Femur (tissue), 1 donor: ENCODE measurements at regions not wholly inside any gene's neighbourhood (a gene's known extent, or its start where the extent isn't known, plus 50 kb on each side); places are given as distances from the start of the nearest gene placed in this dataset.
A peak's percentile ranks its signal among the peaks of the same experiment; 100 is the strongest.

ENCODE experiments used
- DNase-seq: peaks from one replicate; pipeline ENCODE4 v3.0.0-alpha.2; 2017

DNA sequence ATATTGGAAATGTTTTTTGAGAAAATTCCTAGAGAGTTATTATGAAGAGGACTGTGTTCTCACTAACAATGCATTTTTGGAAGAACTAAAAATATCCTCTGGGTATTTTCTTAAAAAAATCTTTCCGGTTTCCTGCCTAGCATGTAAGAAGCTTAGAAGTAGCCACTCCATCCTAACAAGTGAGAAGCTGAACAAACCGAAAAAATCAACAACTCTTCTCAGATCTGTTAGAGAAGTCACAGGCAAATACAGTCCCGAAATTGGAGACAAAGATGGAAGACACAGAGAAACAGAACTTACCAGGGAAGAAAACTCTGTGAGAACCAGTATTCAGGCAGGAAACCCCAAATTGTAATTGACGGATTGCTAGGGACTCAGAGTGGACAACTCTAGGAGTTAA is 173.0 kb downstream of the KLF12 start:
- no peak for DNase-seq

- no peak for DNase-seq
Observed at GRCh38 chr13:73960474-73960873, 173.7 kb downstream of the KLF12 start.

- DNase-seq = no peak
Observed at GRCh38 chr13:73958657-73959397, 175.4 kb downstream of the KLF12 start.

DNA sequence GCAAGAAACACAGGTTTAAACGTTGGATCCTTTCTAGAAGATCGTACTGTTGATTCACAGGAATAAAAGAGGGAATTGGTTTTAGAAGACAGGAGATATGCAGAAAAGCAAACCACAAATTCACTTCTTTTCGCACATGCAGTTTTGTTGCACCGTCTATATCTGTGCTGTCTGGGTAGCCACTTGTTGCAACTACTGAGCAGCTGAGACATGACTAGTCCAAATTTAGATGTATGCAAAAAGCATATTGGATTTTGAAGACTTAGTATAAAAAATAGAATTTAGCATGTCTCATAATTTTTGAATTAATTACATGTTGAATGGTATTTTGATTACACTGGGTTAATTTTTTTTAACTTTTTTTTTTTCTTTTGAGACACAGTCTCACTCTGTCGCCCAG is 176.3 kb downstream of the KLF12 start:
- DNase-seq = no peak

DNA sequence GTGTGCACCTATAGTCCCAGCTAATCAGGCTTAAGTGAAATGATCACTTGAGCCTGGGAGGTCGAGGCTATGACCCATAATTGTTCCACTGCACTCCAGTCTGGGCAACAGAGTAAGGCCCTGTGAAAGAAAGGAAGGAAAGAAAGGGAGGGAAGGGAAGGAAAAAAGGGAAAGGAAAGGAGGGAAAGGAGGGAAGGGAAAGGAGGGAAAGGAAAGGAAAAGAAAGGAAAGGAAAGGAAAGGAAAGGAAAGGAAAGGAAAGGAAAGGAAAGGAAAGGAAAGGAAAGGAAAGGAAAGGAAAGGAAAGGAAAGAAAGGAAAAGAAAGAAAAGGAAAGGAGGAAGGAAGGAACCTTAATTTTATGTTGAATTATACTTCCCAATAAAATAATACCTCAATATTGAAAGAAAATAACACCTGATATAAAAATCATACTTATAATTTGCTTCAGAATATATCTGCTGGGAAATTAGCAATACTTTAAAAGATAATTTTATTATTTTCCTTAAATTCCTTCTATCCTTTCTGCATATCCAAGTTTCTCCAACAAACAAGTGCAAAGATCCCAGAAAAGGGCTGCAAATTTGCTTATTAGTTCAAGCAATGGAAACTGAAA is 177.3 kb downstream of the KLF12 start:
- DNase-seq = no peak

GRCh38 chr13:73955977-73956500 is 178.2 kb downstream of the KLF12 start:
- no peak for DNase-seq

GRCh38 chr13:73954808-73955207 is 179.4 kb downstream of the KLF12 start:
- no peak for DNase-seq

GRCh38 chr13:73952648-73953047 is 181.6 kb downstream of the KLF12 start:
- DNase-seq = no peak

GRCh38 chr13:73948848-73949529 is 185.2 kb downstream of the KLF12 start:
- no peak for DNase-seq

- DNase-seq = peak; percentile 61
Observed at GRCh38 chr13:73945871-73946270, 188.3 kb downstream of the KLF12 start.

DNA sequence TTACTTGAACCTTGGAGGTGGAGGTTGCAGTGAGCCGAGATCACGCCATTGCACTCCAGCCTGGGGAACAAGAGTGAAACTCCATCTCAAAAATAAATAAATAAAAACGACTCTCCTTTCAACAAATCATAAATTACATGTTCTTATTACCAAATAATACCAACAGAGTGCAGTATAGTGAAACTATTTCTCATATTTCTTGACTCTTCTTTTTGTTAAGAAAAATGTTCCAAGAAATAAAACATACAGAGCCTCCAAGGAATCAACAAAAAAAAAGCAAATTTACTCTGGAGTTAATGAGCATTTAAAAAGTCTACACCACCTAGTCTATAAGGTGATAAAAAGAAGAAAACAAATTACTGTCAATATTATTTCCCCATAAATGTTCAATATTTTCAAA is 188.8 kb downstream of the KLF12 start:
- DNase-seq = no peak

- DNase-seq = no peak
Observed at GRCh38 chr13:73943965-73944233, 190.3 kb downstream of the KLF12 start.

DNA sequence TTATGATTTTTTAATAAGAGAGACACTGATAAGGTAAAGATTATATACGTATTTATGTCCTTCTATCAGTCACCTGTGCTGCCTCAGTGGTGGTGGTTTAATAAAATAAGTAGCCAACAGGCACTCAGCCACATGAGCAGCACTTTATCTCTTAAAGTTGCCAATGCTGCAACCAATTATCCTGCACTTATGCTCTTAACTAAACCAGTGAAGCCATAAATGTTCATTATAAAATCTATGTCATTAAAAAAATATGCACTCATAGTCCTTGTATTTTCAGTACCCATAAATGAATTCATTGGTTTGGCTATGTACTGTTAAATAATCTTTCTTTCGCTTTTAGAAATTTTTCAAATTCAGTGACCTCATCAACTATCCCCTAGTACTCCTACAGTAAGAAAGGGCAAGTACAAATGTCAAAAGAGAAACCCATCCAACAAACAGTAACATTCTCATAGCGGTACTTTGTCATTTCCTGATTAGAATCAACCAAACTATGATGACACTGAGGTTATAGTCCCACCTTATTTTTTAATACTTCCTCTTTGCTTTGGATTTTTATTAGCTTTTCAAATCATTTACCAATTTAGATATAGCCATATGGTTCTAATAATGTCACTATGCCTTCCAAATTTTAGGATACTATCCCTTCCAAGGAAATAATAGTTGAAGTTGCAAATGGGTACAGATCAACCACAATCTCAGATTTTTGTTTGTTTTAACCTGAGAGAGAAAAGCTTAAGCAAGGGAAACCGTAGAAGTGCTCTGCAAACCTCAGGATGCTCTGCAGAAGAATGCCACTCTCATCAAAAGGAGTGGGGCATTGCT is 190.9 kb downstream of the KLF12 start:
- no peak for DNase-seq

DNA sequence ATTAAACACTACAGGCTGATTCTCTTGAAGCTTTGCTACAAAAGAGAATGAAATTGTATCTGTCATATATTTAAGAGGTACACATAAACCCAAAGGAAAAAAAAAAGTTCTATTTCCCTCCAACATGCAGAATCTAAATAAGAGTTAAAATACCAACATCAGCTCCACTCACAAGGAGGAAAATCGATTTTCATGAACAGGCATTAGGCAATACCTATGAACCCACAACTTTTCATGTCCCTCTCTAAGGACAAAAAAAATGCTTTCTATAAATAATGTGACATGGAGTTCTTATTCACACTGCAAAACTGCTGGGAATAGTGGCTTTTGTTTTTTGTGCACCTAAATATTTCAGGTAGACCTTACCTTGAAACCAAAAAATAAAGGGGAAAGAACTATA is 192.5 kb downstream of the KLF12 start:
- no peak for DNase-seq

- DNase-seq = no peak
Observed at GRCh38 chr13:73940098-73940497, 194.1 kb downstream of the KLF12 start.

DNA sequence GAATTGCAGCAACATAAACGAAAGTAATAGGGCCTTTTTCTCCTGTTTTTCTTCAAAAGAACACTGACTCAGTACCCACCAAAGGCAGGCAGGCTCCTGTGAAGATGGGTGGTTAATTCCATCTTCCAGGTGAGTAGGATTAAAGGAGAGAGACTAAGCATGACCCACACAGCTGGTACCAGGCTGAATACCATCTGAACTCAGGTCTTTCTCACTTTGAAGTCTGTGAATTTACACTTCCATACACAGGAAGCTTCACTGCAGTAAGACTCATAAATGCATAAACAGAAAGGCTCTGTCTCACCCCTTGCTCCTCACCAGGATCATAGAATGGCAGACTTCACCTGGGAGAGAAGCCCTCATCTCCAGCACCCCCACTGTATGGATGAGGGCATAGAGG is 194.6 kb downstream of the KLF12 start:
- DNase-seq = no peak

- DNase-seq = no peak
Observed at GRCh38 chr13:73939071-73939380, 195.2 kb downstream of the KLF12 start.

DNA sequence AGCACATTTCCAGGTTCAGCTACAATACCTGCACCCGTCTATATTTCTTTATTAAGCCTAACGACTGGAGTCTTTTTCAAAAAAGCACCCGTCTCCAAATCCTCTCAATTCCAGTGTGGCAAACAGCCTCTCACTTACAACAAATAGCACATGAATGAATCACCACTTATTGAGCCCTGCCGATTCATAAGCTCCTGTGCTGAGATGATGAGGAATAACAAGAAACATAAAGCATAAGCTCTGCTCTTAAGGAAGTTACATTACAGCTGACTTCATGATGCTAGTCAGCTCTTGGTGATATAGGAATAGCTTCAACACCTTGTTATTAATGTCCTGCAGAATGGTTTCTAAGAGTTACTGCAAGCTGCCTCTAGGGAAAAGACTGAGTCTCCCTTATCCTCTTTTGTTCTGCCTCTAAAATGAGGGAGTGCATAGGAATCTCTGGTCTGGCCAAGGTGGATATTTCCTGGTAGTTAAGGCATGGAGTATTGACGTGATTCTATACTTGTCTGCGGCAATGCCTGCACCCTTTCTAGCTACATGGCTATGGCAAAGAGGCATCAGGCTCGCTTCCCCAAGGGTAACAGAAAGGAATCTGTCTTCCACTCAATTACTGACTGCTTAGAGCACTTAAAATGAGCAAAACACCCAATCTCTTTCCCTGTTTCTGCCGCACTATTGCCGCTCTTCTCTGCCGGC is 195.7 kb downstream of the KLF12 start:
- DNase-seq = no peak

- no peak for DNase-seq
Observed at GRCh38 chr13:73937441-73937840, 196.8 kb downstream of the KLF12 start.

GRCh38 chr13:73935991-73936390 is 198.2 kb downstream of the KLF12 start:
- no peak for DNase-seq

DNA sequence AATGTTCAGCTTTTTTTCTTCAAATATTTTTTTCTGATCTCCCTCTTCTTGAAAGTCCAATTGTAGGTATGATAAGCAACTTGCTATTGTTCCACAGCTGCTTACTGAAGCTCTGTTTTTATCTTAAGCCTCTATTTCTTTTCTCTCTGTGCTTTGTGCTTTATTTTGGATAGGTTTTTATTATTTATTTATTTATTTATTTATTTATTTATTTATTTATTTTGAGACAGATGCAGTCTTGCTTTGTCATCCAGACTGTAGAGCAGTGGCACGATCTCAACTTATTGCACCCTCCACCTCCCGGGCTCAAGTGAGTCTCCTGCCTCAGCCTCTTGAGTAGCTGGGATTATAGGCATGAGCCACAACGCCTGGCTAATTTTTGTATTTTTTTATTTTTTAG is 199.4 kb downstream of the KLF12 start:
- DNase-seq = no peak

GRCh38 chr13:73934215-73934641 is 200.0 kb downstream of the KLF12 start:
- DNase-seq = no peak

DNA sequence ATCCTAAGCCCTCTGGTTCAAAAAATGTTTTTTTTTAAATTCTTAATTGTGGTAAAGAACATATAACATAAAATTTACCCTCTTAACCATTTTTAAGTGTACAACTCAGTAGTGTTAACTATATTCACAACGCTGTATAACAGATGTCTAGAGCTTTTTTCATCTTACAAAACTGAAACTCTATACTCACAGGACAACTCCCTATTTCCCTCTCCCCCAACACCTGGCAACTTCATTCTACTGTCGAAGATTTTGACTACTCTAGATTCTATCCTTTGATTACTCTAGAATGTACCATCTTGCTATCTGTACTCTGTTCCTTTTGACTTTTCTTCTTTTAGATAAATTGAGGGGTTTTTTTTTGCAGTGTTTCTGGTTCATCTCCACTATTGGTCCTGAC is 200.4 kb downstream of the KLF12 start:
- DNase-seq = no peak
